Prostate gland (tissue), 2 donors: ENCODE measurements at regions not wholly inside any gene's neighbourhood (a gene's known extent, or its start where the extent isn't known, plus 50 kb on each side); places are given as distances from the start of the nearest gene placed in this dataset.

Experiments used
- DNase-seq: peaks from one replicate; pipeline ENCODE4 v3.0.0-alpha.2; 2019; ENCODE audit warnings: low spot score
- H3K27ac ChIP-seq, 2 donors: fragments of 200-600 bp; sonication (generic); 2 replicates each; pipeline ENCODE4 v1.5.1; 2017 to 2019
- H3K27me3 ChIP-seq: fragments of 200-600 bp; sonication (generic); replicated peaks from 2 replicates; pipeline ENCODE4 v1.5.1; 2019; ENCODE audit not compliant: insufficient read depth
- H3K36me3 ChIP-seq, 2 donors: fragments of 200-600 bp; sonication (generic); 1 replicate in 1 of 2; 2 replicates in 1 of 2; pipeline versions ENCODE4 v1.5.1 to v1.8.1; 2017 to 2019
- H3K4me1 ChIP-seq: fragments of 200-600 bp; sonication (generic); replicated peaks from 2 replicates; pipeline ENCODE4 v1.5.1; 2019
- H3K4me3 ChIP-seq, 2 donors: fragments of 200-600 bp; sonication (generic); 2 replicates each; pipeline ENCODE4 v1.5.1; 2017 to 2019
- H3K9me3 ChIP-seq: fragments of 200-600 bp; sonication (generic); 2 replicates; pipeline ENCODE4 v1.5.1; 2017
- CTCF ChIP-seq, 4 experiments: fragments of 200-600 bp in 2 of 4; fragments of 450-650 bp in 2 of 4; sonication (generic) in 2 of 4; IDR thresholded peaks; 1 replicate in 3 of 4; 2 replicates in 1 of 4; pipeline ENCODE4 v1.5.1; 2016 to 2019; ENCODE audit warnings: antibody characterized with exemption in 4 of 4, mild to moderate bottlenecking in 2 of 4, moderate library complexity in 2 of 4
- POLR2A ChIP-seq: fragments of 450-650 bp; IDR thresholded peaks from one replicate; pipeline ENCODE4 v1.6.1; 2016; ENCODE audit warnings: antibody characterized with exemption, mild to moderate bottlenecking
- POLR2AphosphoS5 ChIP-seq: sonication (generic); formaldehyde crosslinking; IDR thresholded peaks from one replicate; pipeline ENCODE4 v1.6.1; 2017; ENCODE audit warnings: antibody characterized with exemption
- WGBS: methylation state at CpG from one replicate; pipeline ENCODE4 v1.1.5; 2018; 5-methylcytosine and 5-hydroxymethylcytosine counted together
- intact Hi-C: fragments of 100-400 bp; cut with DNase I; formaldehyde crosslinking; loops from one replicate; pipeline ENCODE4 v1.14.2; 2022

- Histone ChIP-seq H3K27ac (no peak overlapping the region), H3K36me3 (no peaks in the 10 kb centered on the region), H3K27me3 (no peaks in the 10 kb centered on the region), H3K4me1 (no peaks in the 10 kb centered on the region), H3K9me3 (no peaks in the 10 kb centered on the region), H3K4me3 (no peak overlapping the region)
- WGBS, result 93% methylated on average over 8 of the region's 8 CpGs
- intact Hi-C loops, result no loop called here
- TF ChIP-seq POLR2A, result no peak
- TF ChIP-seq CTCF (IDR thresholded peaks at IDR 0.05), result no peak
- TF ChIP-seq POLR2AphosphoS5, result no peak
- no peak for DNase-seq
These were observed 173.3 kb upstream of the ZMIZ1 start for GRCh38 chr10:78895469-78895868.

GRCh38 chr10:78896159-78896928 is 172.4 kb upstream of the ZMIZ1 start:
- no peak for DNase-seq
- 71% methylated on average over 12 of the region's 12 CpGs for WGBS

GRCh38 chr10:78898341-78899097 is 170.2 kb upstream of the ZMIZ1 start:
- H3K36me3 ChIP-seq, result no peaks in the 10 kb centered on the region
- no peaks in the 10 kb centered on the region for H3K9me3 ChIP-seq
- intact Hi-C loops, result no loop called here
- H3K4me1 ChIP-seq, result no peaks in the 10 kb centered on the region
- H3K27ac ChIP-seq, result no peak overlapping the region
- no peak for TF ChIP-seq POLR2AphosphoS5
- WGBS, result 97% methylated on average over 13 of the region's 13 CpGs
- no peaks in the 10 kb centered on the region for H3K27me3 ChIP-seq
- DNase-seq, result no peak
- H3K4me3 ChIP-seq, result no peak overlapping the region

More at GRCh38 chr10:78896159-78896928, 172.4 kb upstream of the ZMIZ1 start:
- Histone ChIP-seq H3K36me3 (no peaks in the 10 kb centered on the region), H3K27ac (no peak overlapping the region), H3K27me3 (no peaks in the 10 kb centered on the region), H3K4me1 (no peaks in the 10 kb centered on the region), H3K4me3 (no peak overlapping the region), H3K9me3 (no peaks in the 10 kb centered on the region)
- intact Hi-C loops, result no loop called here
- TF ChIP-seq POLR2A (no peak), CTCF (IDR thresholded peaks at IDR 0.05) (no peak), POLR2AphosphoS5 (no peak)

DNA sequence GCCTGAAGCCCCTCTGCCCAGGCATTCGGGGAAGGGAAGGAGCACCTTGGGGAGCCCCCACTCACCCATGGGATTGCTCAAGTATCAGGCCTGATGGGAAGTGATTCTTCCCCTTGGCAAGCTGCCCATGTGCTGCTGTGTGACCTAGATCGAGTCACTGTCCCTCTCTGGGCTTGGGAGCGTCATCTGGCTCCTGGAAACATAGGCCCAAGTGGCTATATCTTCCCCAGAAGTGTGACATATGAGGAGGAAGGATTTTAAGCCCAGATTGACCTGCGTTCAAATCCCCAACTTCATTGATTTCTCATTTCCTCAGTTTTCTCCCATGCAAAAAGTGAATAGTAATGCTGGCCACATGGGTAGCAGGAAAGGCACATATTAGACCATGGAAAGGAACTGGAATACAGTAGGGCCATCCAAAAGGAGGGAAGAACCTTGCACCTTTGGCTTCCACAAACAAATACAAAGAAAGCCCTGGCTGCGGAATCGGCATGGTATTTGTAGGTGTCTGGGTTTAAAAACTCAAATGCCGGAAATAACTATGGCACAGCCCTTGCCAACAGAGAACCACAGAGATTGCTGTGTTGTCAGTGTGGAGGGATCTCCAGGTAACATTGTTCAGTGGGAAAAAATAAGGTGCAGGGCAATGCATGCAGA is 169.5 kb upstream of the ZMIZ1 start:
- 94% methylated on average over 7 of the region's 7 CpGs for WGBS
- no peaks in the 10 kb centered on the region for H3K27me3 ChIP-seq

More for the DNA sequence above, 169.5 kb upstream of the ZMIZ1 start:
- no peaks in the 10 kb centered on the region for H3K4me1 ChIP-seq
- H3K9me3 ChIP-seq, result no peaks in the 10 kb centered on the region
- DNase-seq, result no peak
- TF ChIP-seq POLR2AphosphoS5 (no peak), CTCF (IDR thresholded peaks at IDR 0.05) (no peak), POLR2A (no peak)
- intact Hi-C loops, result no loop called here
- H3K4me3 ChIP-seq, result no peak overlapping the region
- H3K27ac ChIP-seq, result no peak overlapping the region
- H3K36me3 ChIP-seq, result no peaks in the 10 kb centered on the region
